ELF-1 (cell line): ENCODE measurements at regions not wholly inside any gene's neighbourhood (a gene's known extent, or its start where the extent isn't known, plus 50 kb on each side); places are given as distances from the start of the nearest gene placed in this dataset.
A peak's percentile ranks its signal among the peaks of the same experiment; 100 is the strongest.

Source experiments
- DNase-seq: peaks from one replicate; pipeline ENCODE4 v3.0.0-alpha.2; 2016; ENCODE audit warnings: low read depth, low spot score

DNA sequence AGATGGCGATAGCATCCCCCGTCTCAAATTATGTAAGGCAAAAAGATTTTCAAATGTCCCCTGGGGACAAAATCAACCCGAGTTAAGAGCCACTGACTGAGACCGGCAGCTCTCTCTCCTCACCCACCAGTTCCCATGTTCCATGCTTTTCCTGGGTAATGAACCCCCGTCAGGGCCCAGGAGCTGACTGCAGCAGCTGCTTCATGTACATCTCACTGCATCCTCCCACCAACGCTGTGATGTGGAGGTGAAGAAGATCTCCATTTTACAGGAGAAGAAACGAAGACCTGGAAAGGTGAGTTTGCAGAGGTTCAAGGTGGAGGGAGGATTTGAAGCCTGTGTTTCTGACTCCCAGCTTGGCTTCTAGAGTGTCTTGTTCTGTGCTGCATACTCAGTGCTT is 481.1 kb downstream of the MIAT start:
- no peak for DNase-seq

DNA sequence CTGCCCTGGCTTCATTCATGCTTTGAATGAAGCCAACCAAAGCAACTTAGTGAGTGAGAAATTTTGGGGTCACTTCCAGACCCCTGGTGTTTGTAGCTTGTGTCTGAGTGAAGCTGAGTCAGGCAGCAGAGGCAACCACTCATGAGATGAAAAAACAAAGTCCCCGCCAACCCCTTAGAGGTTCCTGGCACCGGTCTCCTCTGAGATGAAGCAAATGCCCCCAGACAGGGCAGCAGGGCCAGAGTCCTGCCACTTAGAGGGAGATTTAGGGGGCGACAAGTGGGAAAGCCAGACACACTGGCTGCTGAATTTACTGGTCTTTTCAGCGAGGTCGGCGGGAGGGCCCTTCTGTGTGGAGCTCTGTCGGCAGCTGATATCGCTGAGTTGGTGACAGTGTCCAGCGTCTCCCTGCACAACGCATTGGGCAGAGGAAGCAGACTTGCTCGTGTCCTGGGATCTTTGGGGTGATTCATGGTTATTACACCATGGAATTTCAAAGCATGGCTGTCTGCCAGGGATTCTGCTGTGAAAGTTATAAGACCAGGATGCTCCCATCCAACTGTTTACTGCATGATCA is 482.6 kb downstream of the MIAT start:
- DNase-seq: peak; percentile 28

DNA sequence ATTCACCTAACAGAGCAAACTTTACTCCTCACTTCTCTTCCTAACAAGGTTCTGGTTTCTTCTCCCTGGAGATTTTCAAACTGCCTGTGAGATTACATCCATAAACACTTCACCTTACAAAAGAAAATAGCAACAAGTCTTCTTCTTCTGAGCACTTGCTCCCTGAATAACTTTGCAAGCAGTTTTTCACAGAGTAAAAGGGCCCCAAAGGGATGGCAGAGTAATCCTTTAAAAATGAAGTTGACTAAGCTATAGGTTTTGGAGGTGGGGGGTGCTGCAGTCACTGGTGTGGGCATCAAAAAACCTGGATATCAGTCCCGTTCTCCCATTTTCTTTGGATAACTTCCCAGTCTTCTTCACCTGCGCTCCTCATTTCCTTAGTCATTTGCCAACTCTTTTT is 484.9 kb downstream of the MIAT start:
- DNase-seq: no peak

DNA sequence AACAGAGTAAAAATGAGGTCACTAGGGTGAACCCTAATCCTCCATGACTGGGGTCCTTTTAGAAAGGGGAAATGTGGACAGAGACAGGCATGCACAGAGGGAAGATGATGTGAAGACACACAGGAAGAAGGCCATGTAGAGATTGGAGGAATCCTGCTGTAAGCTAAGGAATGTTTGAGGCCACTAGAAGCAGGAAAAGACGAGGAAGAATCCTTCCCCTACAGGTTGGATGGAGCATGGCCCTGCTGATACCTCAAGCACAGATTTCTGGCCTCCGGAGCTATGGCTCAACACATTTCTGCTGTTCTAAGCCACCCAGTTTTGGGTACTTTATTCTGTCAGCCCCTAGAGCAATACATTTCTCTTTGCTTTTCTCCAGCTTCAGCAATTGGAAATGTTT is 486.9 kb downstream of the MIAT start:
- no peak for DNase-seq

DNA sequence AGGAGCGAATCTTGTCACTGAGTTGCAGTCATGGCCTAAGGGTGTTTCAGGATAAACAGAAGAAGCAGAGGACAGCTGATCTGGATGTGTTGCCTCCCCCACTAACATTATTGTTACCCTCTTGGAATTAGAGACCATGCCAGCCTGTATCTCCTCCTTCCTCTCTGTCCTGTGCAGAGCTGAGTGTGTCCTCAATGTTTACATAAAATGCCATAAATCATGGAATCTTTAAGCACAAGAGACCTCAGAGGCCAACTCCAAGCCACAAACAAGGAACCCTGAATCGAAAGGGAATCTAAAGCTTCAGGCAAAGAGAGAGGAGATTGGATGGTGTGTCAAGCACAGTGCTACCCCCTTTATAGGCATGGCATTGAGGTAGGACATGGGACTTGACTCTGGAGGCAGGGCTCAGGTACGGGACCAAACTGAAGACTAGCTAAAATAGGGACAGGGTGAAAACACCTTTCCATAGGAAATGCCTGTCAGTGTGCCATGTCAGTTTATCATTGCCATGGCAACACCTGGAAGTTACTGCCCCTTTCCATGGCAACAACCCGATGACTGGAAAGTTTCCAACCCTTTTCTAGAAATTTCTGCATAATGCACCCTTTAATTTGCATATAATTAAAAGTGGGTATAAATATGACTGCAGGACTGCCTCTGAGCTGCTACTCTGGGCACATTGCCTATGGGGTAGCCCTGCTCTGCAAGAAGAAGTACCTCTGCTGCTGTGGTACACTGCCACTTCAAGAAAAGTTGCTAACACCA is 489.7 kb downstream of the MIAT start:
- DNase-seq: no peak

DNA sequence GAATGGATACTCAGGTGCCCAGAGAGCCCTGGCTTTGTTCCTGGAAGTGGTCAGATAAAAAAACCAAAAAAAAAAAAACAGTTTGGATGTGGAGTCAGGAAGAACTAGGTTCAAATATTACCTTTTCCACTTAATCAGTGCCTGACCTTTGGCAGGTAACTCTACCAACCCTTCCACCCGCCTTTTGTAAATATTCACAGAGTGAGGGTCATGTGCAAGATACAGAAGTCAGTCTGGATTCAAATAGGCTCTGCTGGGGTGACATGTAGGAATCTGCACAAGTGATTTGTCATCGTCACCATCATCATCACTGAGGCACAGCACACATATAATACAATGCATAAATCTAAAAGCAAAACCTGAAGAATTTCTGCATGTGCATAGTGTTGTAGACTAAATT is 490.7 kb downstream of the MIAT start:
- no peak for DNase-seq

DNA sequence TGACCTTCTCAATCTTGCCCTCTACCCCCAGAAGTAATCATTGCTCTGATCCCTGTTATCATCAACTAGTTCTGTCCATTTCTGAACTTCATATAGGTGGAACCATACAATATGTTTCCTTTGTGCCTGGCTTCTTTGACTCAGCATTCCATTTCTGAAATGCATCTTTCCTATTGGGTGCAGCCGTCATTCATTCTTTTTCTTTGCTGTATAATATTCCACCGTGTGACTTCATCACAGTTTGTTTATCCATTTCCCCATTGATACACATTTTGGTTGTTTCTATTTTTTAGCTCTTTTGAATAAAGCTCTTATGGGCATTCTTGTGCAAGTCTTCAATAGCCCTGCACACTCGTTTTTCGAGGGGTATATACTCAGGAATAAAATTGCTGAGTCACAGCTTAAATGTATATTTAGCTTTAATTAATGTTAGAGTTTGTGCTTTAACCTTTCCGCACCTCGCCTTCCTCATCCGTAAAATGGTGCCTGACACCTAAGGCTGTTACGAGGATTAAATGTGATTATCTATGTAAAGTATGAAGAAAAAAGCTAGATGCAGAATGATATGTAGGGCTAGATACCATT is 491.6 kb downstream of the MIAT start:
- DNase-seq: no peak

DNA sequence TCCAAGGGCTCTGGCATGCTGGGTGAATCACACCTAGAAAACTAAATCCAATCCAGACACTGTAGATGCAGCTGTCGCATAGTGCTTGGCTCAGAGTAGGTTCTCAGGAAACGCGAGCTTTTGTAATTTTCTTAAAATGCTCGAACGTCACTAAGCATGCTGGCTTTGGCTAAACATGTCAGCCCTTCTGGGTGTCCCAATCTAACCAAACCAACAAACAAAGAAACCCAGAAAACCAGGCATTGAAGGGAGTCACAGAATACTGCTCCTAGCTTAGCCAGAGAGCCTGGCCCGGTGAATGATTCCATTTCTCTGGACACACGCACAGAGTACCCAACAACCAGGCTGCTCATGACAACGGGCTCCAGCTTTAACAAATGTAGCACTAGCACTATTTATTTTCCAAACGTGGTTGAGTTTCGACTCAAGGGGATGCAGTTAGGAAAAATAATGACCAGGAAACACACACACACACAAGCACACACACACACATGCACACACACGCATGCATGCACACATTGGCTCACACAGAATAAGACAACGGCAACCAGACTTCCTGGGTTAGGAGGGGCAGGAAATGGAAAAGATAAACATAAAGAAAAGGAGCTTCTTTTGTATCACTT is 492.6 kb downstream of the MIAT start:
- DNase-seq: no peak

DNA sequence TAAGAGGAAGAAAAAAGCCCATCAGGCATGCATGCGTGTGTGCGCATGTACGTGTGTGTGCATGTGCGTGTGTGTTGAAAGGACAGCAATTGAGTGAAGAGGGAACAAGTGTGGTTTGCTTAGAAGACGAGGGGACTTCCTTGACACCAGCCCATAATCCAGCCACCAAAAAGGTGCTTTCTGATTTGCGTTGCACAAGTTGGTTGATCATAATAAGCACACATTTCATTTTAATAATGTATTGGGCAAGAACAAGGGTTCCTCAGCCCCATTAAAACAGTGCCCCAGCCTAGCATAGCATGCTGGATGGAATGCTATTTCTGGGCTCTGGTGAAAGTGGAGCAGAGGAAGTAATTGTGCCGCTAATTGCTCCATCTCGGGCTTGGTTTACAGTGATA is 493.2 kb downstream of the MIAT start:
- no peak for DNase-seq

DNA sequence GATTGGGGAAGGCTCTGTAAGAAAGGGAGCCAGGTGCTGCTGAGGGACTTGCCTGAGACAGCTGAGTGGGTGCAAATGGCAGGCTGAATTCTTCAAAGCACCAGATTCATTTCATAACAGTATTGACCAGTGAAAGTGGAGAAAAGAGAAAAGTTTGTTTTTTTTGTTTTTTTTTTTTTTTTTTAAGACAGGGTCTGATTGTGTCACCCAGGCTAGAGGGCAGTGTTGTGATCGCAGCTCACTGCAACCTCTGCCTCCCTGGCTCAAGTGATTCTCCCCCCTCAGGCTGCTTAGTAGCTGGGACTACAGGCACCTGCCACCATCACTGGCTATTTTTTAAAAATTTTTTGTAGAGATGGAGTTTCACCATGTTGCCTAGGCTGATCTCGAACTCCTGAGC is 494.0 kb downstream of the MIAT start:
- no peak for DNase-seq

DNA sequence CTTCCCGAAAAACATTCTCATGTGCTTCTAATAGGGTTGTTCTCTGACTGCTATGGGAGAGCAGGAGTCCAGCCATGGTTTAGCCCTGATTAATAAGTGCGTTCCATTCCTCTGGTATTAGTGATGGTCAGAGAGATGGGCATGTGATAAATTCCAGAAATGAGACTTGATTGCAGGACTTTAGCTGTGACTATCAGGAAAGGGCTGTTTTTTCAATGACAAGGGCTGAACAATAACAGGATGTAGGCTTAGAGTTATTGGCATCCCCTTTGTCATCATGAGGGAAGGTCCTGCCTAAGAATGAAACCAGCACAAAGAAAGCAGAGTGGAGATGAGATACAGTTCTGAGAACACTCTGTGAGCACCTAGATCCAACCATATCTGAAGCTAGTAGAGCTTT is 494.6 kb downstream of the MIAT start:
- no peak for DNase-seq

DNA sequence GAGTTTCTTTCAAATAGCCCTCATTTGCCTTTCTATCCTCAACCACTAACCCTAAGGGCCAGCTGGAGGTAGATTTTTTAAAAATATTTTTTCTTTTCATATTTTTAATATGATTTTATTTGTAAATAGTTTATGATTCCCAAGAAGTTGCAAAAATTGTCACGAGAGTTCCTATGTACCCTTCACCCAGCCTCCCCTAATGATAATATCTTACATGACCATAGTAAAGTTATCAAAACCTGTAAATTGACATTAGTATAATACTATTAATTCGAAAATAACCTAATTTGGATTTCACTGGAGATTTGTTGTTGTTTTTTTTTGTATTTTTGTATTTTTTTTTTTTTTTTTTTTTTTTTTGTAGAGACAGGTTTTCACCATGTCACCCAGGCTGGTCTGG is 495.5 kb downstream of the MIAT start:
- no peak for DNase-seq

DNA sequence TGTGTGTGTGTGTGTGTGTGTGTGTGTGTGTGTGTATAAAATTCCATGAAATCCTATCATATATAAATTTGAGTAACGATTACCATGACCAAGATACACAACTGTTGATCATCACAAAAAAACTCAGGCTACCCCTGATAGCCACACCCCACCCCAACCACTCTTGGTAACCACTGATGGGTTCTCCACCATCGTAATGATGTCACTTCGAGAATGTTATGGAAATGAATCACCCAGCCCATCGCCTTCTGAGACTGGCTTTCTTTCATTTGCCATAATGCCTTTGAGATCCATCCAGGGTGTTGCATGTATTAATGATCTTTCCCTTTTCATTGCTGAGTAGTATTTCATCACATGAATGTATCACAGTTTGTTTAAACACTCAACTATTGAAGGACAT is 496.0 kb downstream of the MIAT start:
- DNase-seq: no peak

DNA sequence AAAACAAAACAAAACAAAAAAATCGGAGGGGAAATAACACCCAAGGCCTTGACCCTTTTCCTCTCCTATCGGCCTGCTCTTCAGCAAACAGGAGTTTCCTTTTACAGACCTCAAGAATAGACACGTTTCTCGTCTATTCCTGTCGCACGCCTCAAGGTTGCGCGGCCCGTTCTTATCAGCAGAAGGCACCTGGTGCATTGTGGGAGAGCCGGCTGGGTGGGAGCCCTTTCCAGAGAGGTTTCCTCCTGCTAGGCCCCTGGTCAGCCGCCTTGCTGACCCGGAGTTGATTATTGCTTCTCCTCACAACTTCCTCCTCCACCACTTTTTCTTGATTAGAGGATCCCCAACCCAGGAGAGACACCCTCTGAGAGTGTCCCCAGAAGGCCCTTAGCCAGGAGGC is 497.3 kb downstream of the MIAT start:
- no peak for DNase-seq

DNA sequence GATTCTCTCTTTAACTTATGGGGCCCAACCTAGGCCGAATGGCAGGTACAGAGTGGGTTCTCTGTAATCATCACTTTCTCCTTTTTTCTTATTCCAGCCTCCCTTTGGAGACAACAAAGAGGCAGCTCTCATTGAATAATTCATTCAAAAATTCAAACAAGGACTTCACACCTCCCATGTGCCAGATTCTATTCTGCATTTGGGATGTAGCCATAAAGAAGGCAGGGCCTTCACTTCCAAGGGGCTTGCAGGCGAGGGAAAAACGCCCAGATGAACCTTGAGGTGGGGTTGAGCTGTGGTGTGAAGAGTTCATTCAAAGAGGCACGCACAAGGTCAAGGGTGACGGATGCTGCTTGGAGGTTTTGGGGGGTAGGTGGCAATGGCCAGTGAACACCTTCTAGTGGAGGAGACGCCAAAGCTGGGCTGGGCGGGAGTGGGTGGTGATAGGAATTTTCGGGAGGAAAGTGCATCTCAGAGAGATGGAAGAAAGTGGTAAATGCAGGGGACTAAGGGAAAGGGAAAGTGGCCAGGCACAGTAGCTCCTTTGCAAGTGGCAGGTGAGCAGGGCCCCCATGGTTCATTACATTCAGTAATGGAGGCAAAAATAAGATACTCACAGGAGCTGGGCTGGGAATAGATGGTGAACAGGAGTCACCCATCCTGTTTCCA is 499.6 kb downstream of the MIAT start:
- no peak for DNase-seq

DNA sequence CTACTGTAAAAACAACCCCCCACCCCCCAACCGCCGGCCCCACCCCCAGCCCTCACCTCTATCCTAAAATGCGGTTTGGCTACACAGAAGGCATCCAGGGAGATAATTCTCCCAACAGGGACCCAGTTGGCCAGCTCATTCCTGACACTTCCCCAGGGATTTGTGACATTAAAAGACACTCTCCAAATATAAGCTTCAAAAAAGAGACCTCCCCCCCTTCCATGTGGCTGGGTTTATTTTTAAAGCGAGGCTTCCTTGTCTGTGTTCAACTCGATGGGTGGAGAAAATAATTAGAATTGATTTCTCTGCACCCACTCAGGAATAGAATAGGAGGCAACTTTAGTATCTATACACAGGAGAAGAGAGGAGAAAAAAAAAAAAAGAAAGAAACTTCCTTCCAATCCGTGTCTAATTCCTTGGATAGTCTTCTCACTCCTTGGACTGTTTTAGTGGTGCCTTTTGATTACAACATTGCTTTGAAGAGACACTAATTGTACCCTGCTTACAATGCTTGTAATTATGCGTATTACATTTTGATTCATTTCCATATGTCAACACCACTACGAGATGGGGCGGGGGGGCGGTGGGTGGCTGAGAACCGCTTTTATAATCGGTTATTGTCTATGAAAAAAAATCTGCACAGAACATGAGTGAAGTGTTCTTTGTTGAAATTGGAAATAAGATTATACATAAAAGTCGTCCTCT is 500.4 kb downstream of the MIAT start:
- DNase-seq: no peak

DNA sequence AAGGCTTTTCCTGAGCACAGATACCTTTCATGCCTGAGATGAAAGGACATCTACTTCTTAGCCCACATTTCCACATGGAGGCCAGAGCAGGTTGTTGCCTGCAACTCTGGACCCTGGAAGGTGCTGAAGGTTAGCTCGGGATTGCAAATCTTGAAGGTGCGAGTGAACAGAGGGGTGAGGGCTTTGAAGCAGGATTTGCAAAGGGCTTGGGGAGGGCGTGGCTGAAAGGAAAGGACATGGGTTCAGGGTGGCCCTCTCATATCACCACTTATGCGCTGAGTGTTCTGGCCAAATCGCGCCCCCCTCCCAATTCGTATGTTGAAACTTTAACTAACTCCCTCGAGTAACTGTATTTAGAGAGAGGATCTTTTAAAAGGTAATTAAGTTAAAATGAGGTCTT is 501.6 kb downstream of the MIAT start:
- no peak for DNase-seq

DNA sequence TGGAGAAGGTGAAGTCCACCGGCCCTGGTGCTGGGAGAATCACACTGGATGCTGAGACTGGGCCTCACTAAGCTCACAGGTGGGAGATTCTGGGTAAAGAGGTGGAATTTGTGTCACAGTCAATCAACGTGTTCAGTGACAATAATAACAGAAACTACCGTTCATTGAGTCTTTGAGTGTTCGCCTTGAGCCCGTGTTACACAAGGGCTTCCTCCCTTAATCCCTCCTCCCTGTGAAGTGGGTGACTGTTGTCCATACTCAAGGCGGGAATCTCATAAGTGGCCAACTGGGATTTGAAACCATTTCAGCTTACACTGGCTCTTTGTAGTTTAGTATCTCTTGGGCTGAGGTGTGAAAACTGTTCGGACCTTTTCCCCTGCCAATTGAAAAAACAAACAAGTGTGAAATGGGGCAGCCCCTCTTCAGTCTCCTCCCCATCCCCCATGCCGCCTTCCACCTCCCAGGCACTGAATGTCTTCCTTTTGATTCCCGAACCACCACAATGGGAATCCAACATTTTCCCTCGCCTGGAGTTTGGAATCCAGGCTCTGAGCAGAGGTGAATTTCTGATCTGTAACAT is 502.4 kb downstream of the MIAT start:
- peak; percentile 19 for DNase-seq

DNA sequence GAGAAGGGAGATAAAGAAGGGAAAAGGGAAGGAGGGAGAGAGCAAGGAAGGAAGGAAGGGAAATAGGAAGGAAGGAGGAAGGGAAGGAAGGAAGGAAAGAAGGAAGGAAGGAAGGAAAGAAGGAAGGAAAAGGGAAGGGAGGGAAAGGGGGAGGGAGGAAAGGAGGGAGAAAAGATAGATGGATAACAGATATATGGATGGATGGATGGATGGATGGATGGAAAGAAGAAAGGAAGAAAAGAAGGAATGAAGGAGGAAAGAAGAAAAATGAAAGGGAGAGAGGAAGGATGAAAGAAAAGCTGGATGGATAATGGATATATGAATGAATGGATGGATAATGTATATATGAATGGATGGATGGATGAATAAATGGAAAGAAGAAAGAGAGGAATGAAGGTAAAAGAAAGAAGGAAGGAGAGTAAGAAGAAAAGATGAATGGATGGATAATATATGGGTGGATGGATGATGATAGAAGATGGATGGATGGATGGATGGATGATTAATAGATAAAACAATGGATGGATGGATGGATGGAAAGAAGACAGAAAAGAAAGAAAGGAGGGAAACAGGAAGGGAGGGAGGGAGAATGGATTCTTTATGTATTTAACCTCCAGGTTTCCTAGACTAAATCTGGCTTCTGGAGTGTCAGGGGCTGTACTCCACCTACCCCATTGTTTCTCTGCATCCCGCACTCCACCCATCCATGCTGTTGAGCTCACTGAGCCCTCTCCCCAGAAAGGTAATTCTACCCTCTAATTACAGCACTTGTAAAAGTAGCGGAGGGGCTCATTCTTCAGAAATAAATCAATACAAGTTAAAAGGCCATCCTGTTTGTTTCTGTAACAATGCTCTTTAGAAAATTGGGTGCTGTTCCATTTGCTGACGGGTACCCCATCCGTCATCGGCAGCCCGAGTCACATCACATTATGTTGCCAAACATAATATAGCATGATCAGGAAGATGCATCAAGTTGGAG is 506.1 kb downstream of the MIAT start:
- no peak for DNase-seq
